ENCODE measurements at regions not wholly inside any gene's neighbourhood (a gene's known extent, or its start where the extent isn't known, plus 50 kb on each side); places are given as distances from the start of the nearest gene placed in this dataset.

DNA sequence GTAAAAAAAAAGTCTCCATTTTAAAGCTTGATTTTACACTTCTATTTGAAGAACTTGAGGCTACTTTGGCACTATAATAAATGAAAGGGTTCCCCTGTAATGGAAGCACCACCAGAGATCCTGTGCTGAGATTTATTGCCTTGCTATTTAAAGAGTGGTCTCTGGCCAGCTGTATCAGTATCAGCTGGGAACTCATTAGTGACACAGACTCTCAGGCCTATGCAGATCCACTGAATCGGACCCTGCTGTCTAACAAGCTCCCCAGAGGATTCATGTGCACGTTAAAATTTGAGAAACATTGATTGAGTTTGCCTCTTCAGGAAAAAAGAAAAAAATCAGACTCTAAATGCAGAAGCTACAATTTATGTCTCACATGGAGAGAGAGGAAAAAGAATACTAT lies 299.9 kb upstream of the BMP2 start:
- intact Hi-C loops (cut with micrococcal nuclease): no loop called here
- POLR2A ChIA-PET: no interaction called here
- no peaks in the 10 kb centered on the region for H3K4me1 ChIP-seq (ENCODE audit: control insufficient read depth in 1 of 2, insufficient read depth in 2 of 2, low read length in 2 of 2)

More for the DNA sequence above, 299.9 kb upstream of the BMP2 start:
- BruUV-seq (replicated peaks): no TSS peak
- no peak overlapping the region for H3K4me3 ChIP-seq (replicated peaks in 1 of 2; ENCODE audit: low read depth in 1 of 2, low read length in 2 of 2)
- no peaks in the 10 kb centered on the region for H3K27me3 ChIP-seq (ENCODE audit: insufficient read depth, low read length)
- ATAC-seq (no peak), DNase-seq (ENCODE audit: low read depth, low spot score) (no peak)
- H2AFZ ChIP-seq (ENCODE audit: low read depth, low read length, poor library complexity, severe bottlenecking): no peak overlapping the region
- no peak overlapping the region for H3K27ac ChIP-seq (ENCODE audit: low read depth, low read length)
- H3K4me2 ChIP-seq (ENCODE audit: low read length): no peak overlapping the region
- no peak for TF ChIP-seq YY1 (IDR thresholded peaks at IDR 0.05; ENCODE audit: extremely low read depth, insufficient replicate concordance, low read depth, low read length)
- TF ChIP-seq, protein P1, sequence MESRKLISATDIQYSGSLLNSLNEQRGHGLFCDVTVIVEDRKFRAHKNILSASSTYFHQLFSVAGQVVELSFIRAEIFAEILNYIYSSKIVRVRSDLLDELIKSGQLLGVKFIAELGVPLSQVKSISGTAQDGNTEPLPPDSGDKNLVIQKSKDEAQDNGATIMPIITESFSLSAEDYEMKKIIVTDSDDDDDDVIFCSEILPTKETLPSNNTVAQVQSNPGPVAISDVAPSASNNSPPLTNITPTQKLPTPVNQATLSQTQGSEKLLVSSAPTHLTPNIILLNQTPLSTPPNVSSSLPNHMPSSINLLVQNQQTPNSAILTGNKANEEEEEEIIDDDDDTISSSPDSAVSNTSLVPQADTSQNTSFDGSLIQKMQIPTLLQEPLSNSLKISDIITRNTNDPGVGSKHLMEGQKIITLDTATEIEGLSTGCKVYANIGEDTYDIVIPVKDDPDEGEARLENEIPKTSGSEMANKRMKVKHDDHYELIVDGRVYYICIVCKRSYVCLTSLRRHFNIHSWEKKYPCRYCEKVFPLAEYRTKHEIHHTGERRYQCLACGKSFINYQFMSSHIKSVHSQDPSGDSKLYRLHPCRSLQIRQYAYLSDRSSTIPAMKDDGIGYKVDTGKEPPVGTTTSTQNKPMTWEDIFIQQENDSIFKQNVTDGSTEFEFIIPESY (IDR thresholded peaks at IDR 0.05; ENCODE audit: extremely low read depth, insufficient replicate concordance, low read length): no peak
- TF ChIP-seq POLR2AphosphoS5 (IDR thresholded peaks at IDR 0.05; ENCODE audit: low read depth, low read length): no peak
- no peak for TF ChIP-seq SRF (IDR thresholded peaks at IDR 0.05; ENCODE audit: low read depth)
- no peak for TF ChIP-seq RAD21 (IDR thresholded peaks at IDR 0.05; ENCODE audit: low read depth)
- TF ChIP-seq TCF7L2 (IDR thresholded peaks at IDR 0.05; ENCODE audit: borderline replicate concordance, extremely low read depth, insufficient read depth, insufficient read length): no peak
- TF ChIP-seq EGR1 (IDR thresholded peaks at IDR 0.05; ENCODE audit: low read depth): no peak
- TF ChIP-seq ELF1 (IDR thresholded peaks at IDR 0.05; ENCODE audit: borderline replicate concordance, low read depth): no peak
- TF ChIP-seq, protein P2, sequence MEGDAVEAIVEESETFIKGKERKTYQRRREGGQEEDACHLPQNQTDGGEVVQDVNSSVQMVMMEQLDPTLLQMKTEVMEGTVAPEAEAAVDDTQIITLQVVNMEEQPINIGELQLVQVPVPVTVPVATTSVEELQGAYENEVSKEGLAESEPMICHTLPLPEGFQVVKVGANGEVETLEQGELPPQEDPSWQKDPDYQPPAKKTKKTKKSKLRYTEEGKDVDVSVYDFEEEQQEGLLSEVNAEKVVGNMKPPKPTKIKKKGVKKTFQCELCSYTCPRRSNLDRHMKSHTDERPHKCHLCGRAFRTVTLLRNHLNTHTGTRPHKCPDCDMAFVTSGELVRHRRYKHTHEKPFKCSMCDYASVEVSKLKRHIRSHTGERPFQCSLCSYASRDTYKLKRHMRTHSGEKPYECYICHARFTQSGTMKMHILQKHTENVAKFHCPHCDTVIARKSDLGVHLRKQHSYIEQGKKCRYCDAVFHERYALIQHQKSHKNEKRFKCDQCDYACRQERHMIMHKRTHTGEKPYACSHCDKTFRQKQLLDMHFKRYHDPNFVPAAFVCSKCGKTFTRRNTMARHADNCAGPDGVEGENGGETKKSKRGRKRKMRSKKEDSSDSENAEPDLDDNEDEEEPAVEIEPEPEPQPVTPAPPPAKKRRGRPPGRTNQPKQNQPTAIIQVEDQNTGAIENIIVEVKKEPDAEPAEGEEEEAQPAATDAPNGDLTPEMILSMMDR (IDR thresholded peaks at IDR 0.05 in 2 of 3, conservative IDR thresholded peaks at IDR 0.05 in 1 of 3; ENCODE audit: borderline replicate concordance in 1 of 3, insufficient read depth in 1 of 3, low read depth in 2 of 3, low read length in 2 of 3): no peak
- TF ChIP-seq EZH2phosphoT487 (IDR thresholded peaks at IDR 0.05; ENCODE audit: borderline replicate concordance): no peak
- TF ChIP-seq, protein P3, sequence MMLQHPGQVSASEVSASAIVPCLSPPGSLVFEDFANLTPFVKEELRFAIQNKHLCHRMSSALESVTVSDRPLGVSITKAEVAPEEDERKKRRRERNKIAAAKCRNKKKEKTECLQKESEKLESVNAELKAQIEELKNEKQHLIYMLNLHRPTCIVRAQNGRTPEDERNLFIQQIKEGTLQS (IDR thresholded peaks at IDR 0.05): no peak
- no peak for TF ChIP-seq EZH2 (IDR thresholded peaks at IDR 0.05)
- no peak for TF ChIP-seq SP1 (IDR thresholded peaks at IDR 0.05; ENCODE audit: low read depth)
- H3K79me2 ChIP-seq (ENCODE audit: insufficient read depth, low read length): no peaks in the 10 kb centered on the region
- no peak overlapping the region for H3K9ac ChIP-seq (ENCODE audit: low read length)
- H3K9me2 ChIP-seq (ENCODE audit: insufficient read depth): no peaks in the 10 kb centered on the region
- CTCF ChIA-PET: no interaction called here
- RAD21 ChIA-PET (ENCODE audit: low non-redundant PET in 1 of 2, low total read pairs in 2 of 2, uncharacterized antibody in 2 of 2, unreplicated experiment in 2 of 2): no interaction called here
- no peaks in the 10 kb centered on the region for H3K36me3 ChIP-seq (ENCODE audit: control insufficient read depth in 1 of 2, insufficient read depth in 2 of 2, low read length in 2 of 2)
- H3K9me3 ChIP-seq (ENCODE audit: control insufficient read depth in 1 of 2, insufficient read depth in 1 of 2, low read depth in 1 of 2, low read length in 2 of 2): no peaks in the 10 kb centered on the region; a peak in 1 of 4 replicates
- H4K20me1 ChIP-seq (ENCODE audit: insufficient read depth): no peaks in the 10 kb centered on the region

Measured in HCT116 (cell line).